ENCODE measurements at regions not wholly inside any gene's neighbourhood (a gene's known extent, or its start where the extent isn't known, plus 50 kb on each side); places are given as distances from the start of the nearest gene placed in this dataset.

- no peak for DNase-seq (ENCODE audit: low spot score)
- no peaks in the 10 kb centered on the region for H4K20me1 ChIP-seq (ENCODE audit: low read depth)
- no peak overlapping the region for H3K4me3 ChIP-seq
- no peak overlapping the region for H3K27ac ChIP-seq
- TF ChIP-seq EZH2phosphoT487 (IDR thresholded peaks at IDR 0.05): no peak
- TF ChIP-seq CTCF (IDR thresholded peaks at IDR 0.05): no peak
- TF ChIP-seq EZH2 (IDR thresholded peaks at IDR 0.05): no peak
- no peaks in the 10 kb centered on the region for H3K27me3 ChIP-seq
- no peaks in the 10 kb centered on the region for H3F3A ChIP-seq (ENCODE audit: low read depth)
- no peak overlapping the region for H3K4me3 Mint-ChIP-seq
- no peaks in the 10 kb centered on the region for H3K36me3 Mint-ChIP-seq
- no peak overlapping the region for H3K4me2 ChIP-seq
- no peaks in the 10 kb centered on the region for H3K9me3 Mint-ChIP-seq
- no peak overlapping the region for H3K9ac ChIP-seq
- no peaks in the 10 kb centered on the region for H3K9me3 ChIP-seq (ENCODE audit: low read depth)
- no peak overlapping the region for H3K27ac Mint-ChIP-seq
- no peak overlapping the region for H2AFZ ChIP-seq (replicated peaks)
- no peaks in the 10 kb centered on the region for H3K4me1 ChIP-seq
- no peaks in the 10 kb centered on the region for H3K36me3 ChIP-seq
- no peaks in the 10 kb centered on the region for H3K79me2 ChIP-seq (ENCODE audit: low read depth)
- H3K27me3 Mint-ChIP-seq (ENCODE audit: insufficient read depth, low read depth): no peaks in the 10 kb centered on the region
- no peaks in the 10 kb centered on the region for H3K4me1 Mint-ChIP-seq
These were observed 265.6 kb upstream of the FAR2 start for GRCh38 chr12:28883406-28883997.

- H3K79me2 ChIP-seq (ENCODE audit: low read depth): no peaks in the 10 kb centered on the region
- H3K4me2 ChIP-seq: no peak overlapping the region
- no peak overlapping the region for H3K27ac ChIP-seq
- H3K4me1 ChIP-seq: no peaks in the 10 kb centered on the region
- H3K27me3 ChIP-seq: no peaks in the 10 kb centered on the region
- H3K27me3 Mint-ChIP-seq (ENCODE audit: insufficient read depth, low read depth): no peaks in the 10 kb centered on the region
- TF ChIP-seq CTCF (IDR thresholded peaks at IDR 0.05): no peak
- no peak for TF ChIP-seq EZH2 (IDR thresholded peaks at IDR 0.05)
- TF ChIP-seq EZH2phosphoT487 (IDR thresholded peaks at IDR 0.05): no peak
- no peak overlapping the region for H3K27ac Mint-ChIP-seq
- no peaks in the 10 kb centered on the region for H3K9me3 ChIP-seq (ENCODE audit: low read depth)
- no peak for DNase-seq (ENCODE audit: low spot score)
- no peaks in the 10 kb centered on the region for H3F3A ChIP-seq (ENCODE audit: low read depth)
- no peak overlapping the region for H3K4me3 ChIP-seq
- H3K36me3 Mint-ChIP-seq: no peaks in the 10 kb centered on the region
- no peaks in the 10 kb centered on the region for H3K4me1 Mint-ChIP-seq
- no peak overlapping the region for H3K4me3 Mint-ChIP-seq
- H3K9me3 Mint-ChIP-seq: no peaks in the 10 kb centered on the region
- H3K9ac ChIP-seq: no peak overlapping the region
- H3K36me3 ChIP-seq: no peaks in the 10 kb centered on the region
- no peaks in the 10 kb centered on the region for H4K20me1 ChIP-seq (ENCODE audit: low read depth)
- no peak overlapping the region for H2AFZ ChIP-seq (replicated peaks)
These were observed 264.0 kb upstream of the FAR2 start for GRCh38 chr12:28884904-28885679.

GRCh38 chr12:28885928-28886327 is 263.1 kb upstream of the FAR2 start:
- Mint-ChIP-seq H3K27ac (no peak overlapping the region), H3K4me3 (no peak overlapping the region), H3K27me3 (ENCODE audit: insufficient read depth, low read depth) (no peaks in the 10 kb centered on the region), H3K9me3 (no peaks in the 10 kb centered on the region), H3K36me3 (no peaks in the 10 kb centered on the region), H3K4me1 (no peaks in the 10 kb centered on the region)
- Histone ChIP-seq H3K4me2 (no peak overlapping the region), H3K79me2 (ENCODE audit: low read depth) (no peaks in the 10 kb centered on the region), H3K27me3 (no peaks in the 10 kb centered on the region), H3K9ac (no peak overlapping the region), H4K20me1 (ENCODE audit: low read depth) (no peaks in the 10 kb centered on the region), H3K27ac (no peak overlapping the region), H3K4me3 (no peak overlapping the region), H3K4me1 (no peaks in the 10 kb centered on the region), H3F3A (ENCODE audit: low read depth) (no peaks in the 10 kb centered on the region), H3K36me3 (no peaks in the 10 kb centered on the region), H3K9me3 (ENCODE audit: low read depth) (no peaks in the 10 kb centered on the region), H2AFZ (replicated peaks) (no peak overlapping the region)
- DNase-seq (ENCODE audit: low spot score): no peak
- TF ChIP-seq CTCF (IDR thresholded peaks at IDR 0.05) (no peak), EZH2phosphoT487 (IDR thresholded peaks at IDR 0.05) (no peak), EZH2 (IDR thresholded peaks at IDR 0.05) (no peak)
